GM21723 (cell line): ENCODE measurements at regions not wholly inside any gene's neighbourhood (a gene's known extent, or its start where the extent isn't known, plus 50 kb on each side); places are given as distances from the start of the nearest gene placed in this dataset.

Experiments
- ATAC-seq: cut with Tn5 transposase; IDR thresholded peaks from one replicate; pipeline ENCODE4 v1.9.1; 2021; ENCODE audit warnings: mild to moderate bottlenecking, moderate library complexity; ENCODE audit not compliant: unreplicated experiment

DNA sequence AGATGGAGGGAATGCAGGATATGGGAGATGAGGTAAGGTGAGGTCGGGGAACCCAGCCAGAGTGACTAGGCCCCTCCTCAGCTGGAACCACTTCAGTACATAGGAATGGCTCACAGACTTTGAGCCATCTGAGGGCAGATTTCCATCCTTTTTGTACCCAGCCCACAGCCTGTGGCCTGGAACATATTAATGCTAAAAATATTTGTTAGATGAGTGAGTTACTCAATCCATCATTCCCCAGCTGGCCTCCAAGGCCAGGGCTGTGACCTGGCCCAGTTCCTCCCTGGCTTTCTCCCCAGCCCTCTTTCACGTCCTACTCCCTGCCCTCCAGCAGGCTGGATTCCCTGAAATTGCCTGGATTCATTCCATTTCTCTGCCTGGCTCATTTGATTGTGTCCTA, 57.2 kb upstream of the PRDM11 start:
- no peak for ATAC-seq

DNA sequence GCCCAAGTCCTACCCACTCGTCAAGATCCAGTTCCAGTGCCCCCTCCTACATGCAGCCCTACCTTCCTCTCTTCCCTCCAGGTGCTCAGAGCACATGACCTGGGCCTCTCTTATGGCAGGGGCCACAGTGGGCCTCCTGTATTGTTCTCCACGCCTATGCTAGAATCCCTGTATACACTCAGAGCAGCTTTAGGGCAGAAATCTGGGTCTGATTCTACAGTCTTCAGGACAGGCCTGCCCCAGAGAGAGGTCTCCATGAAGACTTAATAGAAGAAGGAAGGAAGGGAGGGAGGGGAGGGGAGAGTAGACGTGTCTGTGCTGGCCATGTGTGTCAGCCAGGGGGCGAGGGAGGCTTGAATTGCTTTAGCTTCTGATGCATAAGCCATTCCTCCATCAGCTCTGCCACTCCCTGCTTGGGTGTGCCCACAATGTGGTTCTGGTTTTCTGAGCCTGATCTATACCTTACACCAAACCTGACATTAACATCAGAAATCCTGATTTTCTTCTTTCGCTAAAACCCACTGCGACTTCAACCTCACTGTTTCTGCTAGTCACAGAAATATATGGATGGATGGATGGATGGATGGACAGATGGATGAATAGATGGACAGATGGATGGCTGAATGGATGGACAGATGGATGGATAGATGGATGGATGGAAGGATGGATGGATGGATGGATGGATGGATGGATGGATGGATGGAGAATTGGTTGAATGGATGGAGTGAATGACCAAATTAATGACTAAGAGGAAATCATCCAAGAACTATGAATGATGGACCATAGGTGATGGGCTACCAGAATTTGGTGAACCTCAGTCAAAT, 56.6 kb upstream of the PRDM11 start:
- no peak for ATAC-seq

DNA sequence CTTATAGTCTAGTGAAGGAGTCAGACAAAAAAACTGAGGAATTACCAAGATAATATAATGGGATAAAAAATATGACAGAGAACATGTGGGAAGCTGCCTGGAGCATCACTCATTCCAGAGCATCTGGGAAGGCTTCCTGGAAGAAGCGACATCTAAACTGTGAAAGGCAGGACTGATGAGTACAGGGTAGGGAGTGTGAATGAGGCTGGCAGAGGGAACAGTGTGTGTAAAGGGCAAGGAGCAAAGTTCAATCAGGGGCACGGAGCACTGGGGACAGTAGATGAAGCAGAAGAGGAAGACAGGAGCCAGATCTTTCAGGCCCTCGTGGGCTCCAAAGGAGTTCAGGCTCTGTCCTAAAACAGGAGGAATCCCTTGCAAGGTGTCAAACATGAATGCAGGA, 55.8 kb upstream of the PRDM11 start:
- ATAC-seq: no peak

- ATAC-seq: no peak
Measured at GRCh38 chr11:45091563-45092403, 54.7 kb upstream of the PRDM11 start.

GRCh38 chr11:45092404-45092785, 54.0 kb upstream of the PRDM11 start:
- ATAC-seq: no peak

DNA sequence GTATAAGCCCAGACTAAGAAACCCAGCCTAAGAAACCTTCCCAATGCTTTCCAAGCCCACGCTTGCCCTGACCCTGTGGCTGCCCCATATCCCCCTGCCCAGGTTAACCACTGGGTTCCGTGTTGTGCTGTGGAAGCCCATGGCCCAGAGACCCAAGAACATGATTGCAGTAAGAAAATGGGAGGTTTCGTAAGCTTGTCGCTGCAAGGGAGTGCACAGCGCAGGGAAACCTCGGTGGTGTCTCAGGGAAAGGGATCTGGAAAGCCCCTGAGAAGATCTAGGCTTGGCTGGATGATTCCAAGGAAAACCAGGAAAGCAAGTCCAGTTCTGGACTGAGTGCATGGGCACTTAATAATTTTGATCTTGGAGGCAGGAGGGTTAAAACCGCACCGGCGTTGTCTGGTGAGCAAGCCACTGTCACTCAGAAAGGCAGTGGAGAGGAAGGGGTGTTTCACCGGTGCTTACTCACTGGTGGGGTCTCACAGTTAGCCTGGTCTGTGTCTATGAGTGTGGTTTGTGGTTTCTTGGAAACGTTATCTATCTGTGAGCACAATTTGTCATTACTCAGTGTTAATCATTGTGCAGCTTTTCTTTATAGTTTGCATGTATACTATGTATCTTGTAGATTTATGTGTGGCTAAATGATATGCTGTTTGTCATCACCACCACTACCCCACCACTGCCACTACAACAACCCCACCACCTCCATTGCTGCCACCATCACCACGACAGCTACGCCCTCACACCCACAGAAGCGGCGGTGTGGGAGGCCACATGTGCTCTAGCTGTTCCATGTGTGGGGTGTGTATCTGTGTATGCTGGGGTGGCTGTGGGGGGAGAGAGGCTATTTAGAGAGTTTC, 53.3 kb upstream of the PRDM11 start:
- ATAC-seq: no peak

DNA sequence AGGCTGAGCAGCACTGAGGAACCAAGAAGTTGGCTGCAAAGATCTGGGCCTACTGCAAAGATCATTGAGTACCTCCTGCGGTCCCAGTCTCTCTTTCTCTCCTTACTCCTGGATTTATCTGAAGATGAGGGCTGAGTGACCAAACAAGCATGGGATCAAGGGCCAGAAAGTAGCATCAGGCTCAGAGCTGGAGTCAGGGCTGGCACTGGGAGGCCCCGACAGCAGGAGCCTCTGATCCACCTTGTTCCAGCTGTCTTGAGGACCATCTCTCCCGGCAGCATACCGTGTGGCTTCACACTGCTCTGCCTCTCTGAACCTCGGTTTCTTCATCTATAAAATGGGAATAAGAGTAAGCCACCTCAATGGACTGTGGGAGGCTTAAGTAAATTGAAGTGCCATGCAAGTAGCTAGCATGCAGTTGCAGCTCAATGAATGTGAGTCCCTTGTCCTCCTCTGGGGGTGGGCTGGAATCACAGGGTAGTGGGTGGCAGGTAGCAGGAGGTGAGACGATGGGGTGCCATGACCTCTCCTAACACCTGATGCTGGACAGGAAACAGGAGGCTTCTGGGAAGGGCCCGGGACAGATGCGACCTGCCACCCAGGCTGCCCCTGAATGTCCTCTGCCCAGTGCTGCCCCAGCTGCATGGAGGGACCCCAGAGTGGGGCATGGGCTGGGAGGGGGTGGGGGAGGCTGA, 52.5 kb upstream of the PRDM11 start:
- no peak for ATAC-seq

GRCh38 chr11:45094958-45095690, 51.3 kb upstream of the PRDM11 start:
- ATAC-seq: no peak

DNA sequence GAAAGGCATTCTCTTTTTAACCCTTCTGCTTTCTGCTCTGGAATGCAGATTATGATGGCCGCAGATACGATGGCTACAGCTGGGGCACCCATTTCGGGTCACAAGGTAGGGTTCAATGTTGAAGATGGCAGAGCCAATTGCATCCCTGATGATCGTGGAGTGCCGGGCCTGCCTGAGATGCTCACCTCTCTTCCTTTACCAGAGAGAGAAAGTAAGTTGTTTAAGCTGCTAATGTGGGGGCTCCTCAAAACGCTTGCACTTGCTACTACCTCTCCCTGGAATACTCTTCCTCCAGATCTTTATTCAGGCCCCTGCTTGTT, 50.8 kb upstream of the PRDM11 start:
- no peak for ATAC-seq

- no peak for ATAC-seq
Measured at GRCh38 chr11:45096636-45097035, 49.8 kb upstream of the PRDM11 start.
